ENCODE measurements at regions not wholly inside any gene's neighbourhood (a gene's known extent, or its start where the extent isn't known, plus 50 kb on each side); places are given as distances from the start of the nearest gene placed in this dataset.

DNA sequence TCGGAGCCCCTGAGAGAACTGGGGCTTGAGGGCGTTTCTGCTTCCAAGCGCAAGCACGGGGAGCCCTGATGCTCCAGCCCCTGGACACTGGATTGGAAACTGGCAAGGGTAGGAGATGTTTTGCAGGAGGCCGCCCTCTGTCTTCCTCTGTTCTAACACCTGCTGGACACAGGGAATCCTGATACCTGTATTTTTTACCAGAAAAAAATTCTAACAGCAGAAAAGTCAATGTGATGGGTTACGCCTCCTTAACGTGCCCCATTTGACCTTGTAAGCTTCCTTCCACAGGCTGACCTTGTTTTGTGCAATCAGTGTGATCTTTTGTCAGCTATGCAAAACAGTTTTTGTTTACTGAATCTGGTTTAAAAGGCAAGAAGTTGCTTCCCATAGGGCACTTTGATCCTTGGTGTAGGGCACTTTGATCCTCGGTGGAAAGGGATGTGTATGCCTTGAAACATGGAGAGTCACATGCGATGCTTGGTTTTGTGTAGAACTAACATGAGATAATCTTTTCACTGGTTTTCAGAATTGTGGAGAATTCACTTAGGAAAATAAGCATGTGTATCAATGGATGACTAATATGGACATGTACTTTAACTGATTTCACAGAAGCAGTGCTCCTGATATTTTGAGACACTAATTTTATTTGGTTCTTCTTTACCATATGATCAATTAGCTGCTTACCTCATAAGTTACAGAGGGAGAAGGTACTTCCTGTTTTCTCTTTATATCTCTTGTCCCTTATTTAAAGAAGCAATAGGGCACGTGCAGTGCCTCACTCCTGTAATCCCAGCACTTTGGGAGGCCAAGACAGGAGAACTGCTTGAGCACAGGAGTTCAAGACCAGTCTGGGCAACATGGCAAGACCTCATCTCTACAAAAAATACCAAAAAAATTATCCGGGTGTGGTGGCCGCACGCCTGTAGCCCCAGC lies 59.9 kb upstream of the MAP3K4 start:
- TF ChIP-seq, protein P1, sequence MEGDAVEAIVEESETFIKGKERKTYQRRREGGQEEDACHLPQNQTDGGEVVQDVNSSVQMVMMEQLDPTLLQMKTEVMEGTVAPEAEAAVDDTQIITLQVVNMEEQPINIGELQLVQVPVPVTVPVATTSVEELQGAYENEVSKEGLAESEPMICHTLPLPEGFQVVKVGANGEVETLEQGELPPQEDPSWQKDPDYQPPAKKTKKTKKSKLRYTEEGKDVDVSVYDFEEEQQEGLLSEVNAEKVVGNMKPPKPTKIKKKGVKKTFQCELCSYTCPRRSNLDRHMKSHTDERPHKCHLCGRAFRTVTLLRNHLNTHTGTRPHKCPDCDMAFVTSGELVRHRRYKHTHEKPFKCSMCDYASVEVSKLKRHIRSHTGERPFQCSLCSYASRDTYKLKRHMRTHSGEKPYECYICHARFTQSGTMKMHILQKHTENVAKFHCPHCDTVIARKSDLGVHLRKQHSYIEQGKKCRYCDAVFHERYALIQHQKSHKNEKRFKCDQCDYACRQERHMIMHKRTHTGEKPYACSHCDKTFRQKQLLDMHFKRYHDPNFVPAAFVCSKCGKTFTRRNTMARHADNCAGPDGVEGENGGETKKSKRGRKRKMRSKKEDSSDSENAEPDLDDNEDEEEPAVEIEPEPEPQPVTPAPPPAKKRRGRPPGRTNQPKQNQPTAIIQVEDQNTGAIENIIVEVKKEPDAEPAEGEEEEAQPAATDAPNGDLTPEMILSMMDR (IDR thresholded peaks at IDR 0.05) = no peak
- no peak for TF ChIP-seq POLR2AphosphoS5 (IDR thresholded peaks at IDR 0.05)

All from suprapubic skin (tissue), 3 donors.